Keratinocyte (primary cell): ENCODE measurements at regions not wholly inside any gene's neighbourhood (a gene's known extent, or its start where the extent isn't known, plus 50 kb on each side); places are given as distances from the start of the nearest gene placed in this dataset.

Experiments used
- DNase-seq: peaks from one replicate; pipeline ENCODE4 v3.0.0-alpha.2; 2011; ENCODE audit warnings: low read depth, missing footprints, low spot score
- FAIRE-seq: peaks from 2 replicates; lab custom pipeline; 2011; peaks lifted over from hg19 to GRCh38; lab: Jason Lieb, UNC
- H2AFZ ChIP-seq: 2 replicates; pipeline ENCODE4 v1.6.0; 2012; ENCODE audit warnings: low read length, control low read depth, inconsistent platforms; ENCODE audit not compliant: control insufficient read depth
- H3K27ac ChIP-seq: 2 replicates; pipeline ENCODE4 v1.5.1; 2011; ENCODE audit warnings: low read length; ENCODE audit not compliant: control insufficient read depth, insufficient read depth
- H3K27me3 ChIP-seq: 3 replicates; pipeline ENCODE4 v1.6.0; 2011; ENCODE audit warnings: low read length; ENCODE audit not compliant: control insufficient read depth, insufficient read depth; ENCODE audit errors: extremely low read depth
- H3K36me3 ChIP-seq, 2 experiments: 2 replicates in 1 of 2; 3 replicates in 1 of 2; pipeline ENCODE4 v1.5.1; 2011; ENCODE audit warnings: low read length in 2 of 2, mild to moderate bottlenecking in 1 of 2; ENCODE audit not compliant: control insufficient read depth in 2 of 2, insufficient read depth in 2 of 2; ENCODE audit errors: extremely low read depth in 1 of 2
- H3K4me1 ChIP-seq: 3 replicates; pipeline ENCODE4 v1.5.1; 2011; ENCODE audit warnings: low read length; ENCODE audit not compliant: control insufficient read depth, insufficient read depth; ENCODE audit errors: extremely low read depth
- H3K4me2 ChIP-seq: 3 replicates; pipeline ENCODE4 v1.6.0; 2011; ENCODE audit warnings: low read depth, low read length; ENCODE audit not compliant: control insufficient read depth, insufficient read depth; ENCODE audit errors: extremely low read depth
- H3K4me3 ChIP-seq, 3 experiments: fragments of 200-600 bp in 1 of 3; sonication (generic) in 1 of 3; 2 replicates in 2 of 3; 3 replicates in 1 of 3; pipeline ENCODE4 v1.5.1; 2011 to 2016; ENCODE audit warnings: low read length in 3 of 3, mild to moderate bottlenecking in 3 of 3, control low read depth in 2 of 3, inconsistent platforms in 1 of 3, low read depth in 1 of 3, mixed read lengths in 1 of 3, mixed run types in 1 of 3, moderate library complexity in 1 of 3; ENCODE audit not compliant: control insufficient read depth in 2 of 3, insufficient read depth in 2 of 3; ENCODE audit errors: extremely low read depth in 1 of 3
- H3K79me2 ChIP-seq: 2 replicates; pipeline ENCODE4 v1.6.0; 2012; ENCODE audit warnings: low read length; ENCODE audit not compliant: control insufficient read depth, insufficient read depth
- H3K9ac ChIP-seq: 3 replicates; pipeline ENCODE4 v1.6.0; 2011; ENCODE audit warnings: low read length; ENCODE audit not compliant: control insufficient read depth, insufficient read depth; ENCODE audit errors: extremely low read depth
- H3K9me1 ChIP-seq: 3 replicates; pipeline ENCODE4 v1.6.0; 2011; ENCODE audit warnings: low read length; ENCODE audit not compliant: control insufficient read depth, insufficient read depth; ENCODE audit errors: extremely low read depth
- H3K9me3 ChIP-seq: 2 replicates; pipeline ENCODE4 v1.5.1; 2012; ENCODE audit warnings: low read depth, low read length; ENCODE audit not compliant: control insufficient read depth
- H4K20me1 ChIP-seq: 3 replicates; pipeline ENCODE4 v1.6.0; 2011; ENCODE audit warnings: low read length; ENCODE audit not compliant: control insufficient read depth, insufficient read depth; ENCODE audit errors: extremely low read depth
- CTCF ChIP-seq, 3 experiments: IDR thresholded peaks in 1 of 3; conservative IDR thresholded peaks in 1 of 3; optimal IDR thresholded peaks in 1 of 3; 2 replicates in 2 of 3; 3 replicates in 1 of 3; pipeline versions ENCODE3 to v1.5.1; 2011; ENCODE audit warnings: low read length in 3 of 3, mild to moderate bottlenecking in 3 of 3, moderate library complexity in 2 of 3, control low read depth in 1 of 3, inconsistent platforms in 1 of 3; ENCODE audit not compliant: insufficient read depth in 2 of 3; ENCODE audit errors: extremely low read depth in 1 of 3
- EZH2 ChIP-seq: IDR thresholded peaks from one replicate; pipeline ENCODE4 v1.6.1; 2012; ENCODE audit warnings: inconsistent platforms, mild to moderate bottlenecking, low read length, moderate library complexity
- dilution Hi-C: fragments of 300-500 bp; cut with MboI; formaldehyde crosslinking; loops from one replicate; pipeline ENCODE4 v1.7.0; 2020; ENCODE audit warnings: low sequenced_read_pairs; ENCODE audit not compliant: extremely low pct_ligation_motif_present

- H3K9ac ChIP-seq: no peak overlapping the region
- no peak overlapping the region for H3K4me2 ChIP-seq
- no peak overlapping the region for H2AFZ ChIP-seq
- H3K4me3 ChIP-seq: no peak overlapping the region
- FAIRE-seq (no peak), DNase-seq (no peak)
- H3K4me1 ChIP-seq: peaks cover 3% of the 10 kb centered on the region
- no peaks in the 10 kb centered on the region for H3K36me3 ChIP-seq
- TF ChIP-seq EZH2 (no peak), CTCF (optimal IDR thresholded peaks at IDR 0.05 in 1 of 3, IDR thresholded peaks at IDR 0.05 in 1 of 3, conservative IDR thresholded peaks at IDR 0.05 in 1 of 3; ENCODE audit: extremely low read depth in 1 of 3, insufficient read depth in 2 of 3, low read length in 3 of 3) (no peak)
- H3K9me3 ChIP-seq: no peaks in the 10 kb centered on the region
- no peaks in the 10 kb centered on the region for H4K20me1 ChIP-seq
- no peaks in the 10 kb centered on the region for H3K27me3 ChIP-seq
- no peaks in the 10 kb centered on the region for H3K79me2 ChIP-seq
- dilution Hi-C loops: no loop called here
- no peaks in the 10 kb centered on the region for H3K9me1 ChIP-seq
- H3K27ac ChIP-seq: no peak overlapping the region
Observed at GRCh38 chr13:37270226-37271001, 164.9 kb upstream of the CSNK1A1L start.

GRCh38 chr13:37263871-37264270 lies 158.4 kb upstream of the CSNK1A1L start:
- Histone ChIP-seq H3K4me2 (no peak overlapping the region), H3K4me3 (no peak overlapping the region), H3K9ac (no peak overlapping the region), H3K27me3 (no peaks in the 10 kb centered on the region), H3K4me1 (no peaks in the 10 kb centered on the region), H4K20me1 (no peaks in the 10 kb centered on the region), H2AFZ (no peak overlapping the region), H3K9me1 (no peaks in the 10 kb centered on the region), H3K27ac (no peak overlapping the region), H3K36me3 (no peaks in the 10 kb centered on the region), H3K9me3 (no peaks in the 10 kb centered on the region), H3K79me2 (no peaks in the 10 kb centered on the region)
- TF ChIP-seq CTCF (optimal IDR thresholded peaks at IDR 0.05 in 1 of 3, IDR thresholded peaks at IDR 0.05 in 1 of 3, conservative IDR thresholded peaks at IDR 0.05 in 1 of 3; ENCODE audit: extremely low read depth in 1 of 3, insufficient read depth in 2 of 3, low read length in 3 of 3) (no peak), EZH2 (no peak)
- FAIRE-seq: no peak
- dilution Hi-C loops: no loop called here
- no peak for DNase-seq
